ENCODE measurements at regions not wholly inside any gene's neighbourhood (a gene's known extent, or its start where the extent isn't known, plus 50 kb on each side); places are given as distances from the start of the nearest gene placed in this dataset.
"Not testable (repeated sequence)": the region's sequence is repeated elsewhere in the genome, so short reads cannot be mapped to it uniquely, and the experiment has no call there.

DNA sequence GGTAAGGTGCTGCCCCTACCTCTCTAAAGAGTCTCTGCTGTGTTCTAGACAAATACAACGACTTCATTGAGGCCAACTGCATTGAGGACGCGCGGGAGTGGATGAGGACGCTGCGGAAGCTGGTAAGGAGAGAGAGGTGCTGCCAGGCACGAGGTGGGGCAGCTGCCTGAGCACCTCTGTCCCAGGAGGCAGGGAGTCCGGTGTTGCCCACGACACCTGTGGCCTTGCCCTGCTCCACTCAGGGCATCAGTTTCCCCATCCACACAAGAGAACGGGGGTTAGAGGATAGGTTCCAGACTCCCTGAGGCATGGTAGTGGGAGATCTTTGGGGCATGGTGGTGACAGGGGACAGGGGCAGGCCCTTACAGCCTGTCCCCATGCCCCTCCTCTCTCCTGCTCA, 256.1 kb upstream of the TP53TG3C start:
- POLR2A ChIA-PET; H4K20me1 ChIP-seq (replicated peaks; ENCODE audit: control insufficient read depth, extremely low read depth, insufficient read depth, low read length); intact Hi-C loops (cut with micrococcal nuclease); dilution Hi-C loops (cut with MboI; ENCODE audit: extremely low pct_ligation_motif_present, low sequenced_read_pairs); FAIRE-seq; H3K27ac ChIP-seq (ENCODE audit: insufficient read depth, low read depth, low read length); H3K4me1 ChIP-seq (ENCODE audit: control insufficient read depth, extremely low read depth, insufficient read depth, low read length); H3K79me2 ChIP-seq (ENCODE audit: control insufficient read depth, insufficient read depth, low read length); H3K27me3 ChIP-seq (ENCODE audit: control insufficient read depth in 2 of 2, insufficient read depth in 2 of 2, low read length in 2 of 2); H3K36me3 ChIP-seq (ENCODE audit: control insufficient read depth in 2 of 2, extremely low read depth in 1 of 2, insufficient read depth in 2 of 2, low read length in 2 of 2); BruUV-seq (replicated peaks); H3K4me2 ChIP-seq (ENCODE audit: insufficient read depth, low read length); CTCF ChIA-PET; H3K4me3 ChIP-seq (replicated peaks in 1 of 3; ENCODE audit: insufficient read depth in 1 of 3, low read depth in 1 of 3, low read length in 3 of 3); H3K9me3 ChIP-seq (replicated peaks; ENCODE audit: control insufficient read depth, insufficient read depth, low read length); H2AFZ ChIP-seq (ENCODE audit: low read depth, low read length); DNase-seq (ENCODE audit: low read depth, low spot score); H3K9ac ChIP-seq (replicated peaks; ENCODE audit: extremely low read depth, insufficient read depth, low read length); H3K9me1 ChIP-seq (replicated peaks; ENCODE audit: control insufficient read depth, extremely low read depth, insufficient read depth, low read length): not testable (repeated sequence)

GRCh38 chr16:32932240-32933040, 256.5 kb upstream of the TP53TG3 start:
- H3K36me3 ChIP-seq (ENCODE audit: control insufficient read depth in 2 of 2, extremely low read depth in 1 of 2, insufficient read depth in 2 of 2, low read length in 2 of 2); intact Hi-C loops (cut with micrococcal nuclease); H3K4me3 ChIP-seq (replicated peaks in 1 of 3; ENCODE audit: insufficient read depth in 1 of 3, low read depth in 1 of 3, low read length in 3 of 3); H3K9ac ChIP-seq (replicated peaks; ENCODE audit: extremely low read depth, insufficient read depth, low read length); H3K27ac ChIP-seq (ENCODE audit: insufficient read depth, low read depth, low read length); H2AFZ ChIP-seq (ENCODE audit: low read depth, low read length); H3K4me1 ChIP-seq (ENCODE audit: control insufficient read depth, extremely low read depth, insufficient read depth, low read length); BruUV-seq (replicated peaks); H3K9me1 ChIP-seq (replicated peaks; ENCODE audit: control insufficient read depth, extremely low read depth, insufficient read depth, low read length); H3K9me3 ChIP-seq (replicated peaks; ENCODE audit: control insufficient read depth, insufficient read depth, low read length); CTCF ChIA-PET; H3K79me2 ChIP-seq (ENCODE audit: control insufficient read depth, insufficient read depth, low read length); DNase-seq (ENCODE audit: low read depth, low spot score); H4K20me1 ChIP-seq (replicated peaks; ENCODE audit: control insufficient read depth, extremely low read depth, insufficient read depth, low read length); H3K27me3 ChIP-seq (ENCODE audit: control insufficient read depth in 2 of 2, insufficient read depth in 2 of 2, low read length in 2 of 2); H3K4me2 ChIP-seq (ENCODE audit: insufficient read depth, low read length); dilution Hi-C loops (cut with MboI; ENCODE audit: extremely low pct_ligation_motif_present, low sequenced_read_pairs); POLR2A ChIA-PET: not testable (repeated sequence)
- peak; percentile 33 for FAIRE-seq

GRCh38 chr16:32925192-32925591, 249.2 kb upstream of the TP53TG3 start:
- H3K4me1 ChIP-seq (ENCODE audit: control insufficient read depth, extremely low read depth, insufficient read depth, low read length); H3K36me3 ChIP-seq (ENCODE audit: control insufficient read depth in 2 of 2, extremely low read depth in 1 of 2, insufficient read depth in 2 of 2, low read length in 2 of 2); H3K27me3 ChIP-seq (ENCODE audit: control insufficient read depth in 2 of 2, insufficient read depth in 2 of 2, low read length in 2 of 2); H3K9me1 ChIP-seq (replicated peaks; ENCODE audit: control insufficient read depth, extremely low read depth, insufficient read depth, low read length); H2AFZ ChIP-seq (ENCODE audit: low read depth, low read length); POLR2A ChIA-PET; H3K79me2 ChIP-seq (ENCODE audit: control insufficient read depth, insufficient read depth, low read length); dilution Hi-C loops (cut with MboI; ENCODE audit: extremely low pct_ligation_motif_present, low sequenced_read_pairs); BruUV-seq (replicated peaks); FAIRE-seq; H3K9me3 ChIP-seq (replicated peaks; ENCODE audit: control insufficient read depth, insufficient read depth, low read length); CTCF ChIA-PET; H3K9ac ChIP-seq (replicated peaks; ENCODE audit: extremely low read depth, insufficient read depth, low read length); H3K4me3 ChIP-seq (replicated peaks in 1 of 3; ENCODE audit: insufficient read depth in 1 of 3, low read depth in 1 of 3, low read length in 3 of 3); DNase-seq (ENCODE audit: low read depth, low spot score); H3K27ac ChIP-seq (ENCODE audit: insufficient read depth, low read depth, low read length); H4K20me1 ChIP-seq (replicated peaks; ENCODE audit: control insufficient read depth, extremely low read depth, insufficient read depth, low read length); H3K4me2 ChIP-seq (ENCODE audit: insufficient read depth, low read length); intact Hi-C loops (cut with micrococcal nuclease): not testable (repeated sequence)

DNA sequence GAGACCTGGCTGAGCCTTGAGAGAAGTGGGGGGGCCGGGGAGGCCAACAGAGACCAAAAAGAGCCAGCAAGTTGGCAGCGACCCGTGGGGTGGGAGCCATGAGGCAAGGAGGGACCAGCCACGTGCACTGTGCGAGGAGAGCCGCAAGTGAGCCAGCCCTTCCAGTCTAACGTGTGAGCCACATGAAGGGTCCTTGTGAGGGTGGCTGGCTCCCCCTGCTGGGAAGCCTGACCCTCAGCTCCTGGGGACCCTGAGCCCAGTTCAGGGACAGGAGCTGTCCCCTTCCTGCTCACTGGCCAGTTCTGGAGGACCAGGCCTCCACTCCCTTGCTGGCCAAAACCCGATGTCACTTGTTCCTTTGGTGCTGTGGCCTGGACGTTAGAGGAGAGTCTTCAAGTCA, 246.6 kb upstream of the TP53TG3 start:
- POLR2A ChIA-PET; intact Hi-C loops (cut with micrococcal nuclease); H3K4me1 ChIP-seq (ENCODE audit: control insufficient read depth, extremely low read depth, insufficient read depth, low read length); H3K36me3 ChIP-seq (ENCODE audit: control insufficient read depth in 2 of 2, extremely low read depth in 1 of 2, insufficient read depth in 2 of 2, low read length in 2 of 2); H2AFZ ChIP-seq (ENCODE audit: low read depth, low read length); dilution Hi-C loops (cut with MboI; ENCODE audit: extremely low pct_ligation_motif_present, low sequenced_read_pairs); H4K20me1 ChIP-seq (replicated peaks; ENCODE audit: control insufficient read depth, extremely low read depth, insufficient read depth, low read length); FAIRE-seq; H3K27me3 ChIP-seq (ENCODE audit: control insufficient read depth in 2 of 2, insufficient read depth in 2 of 2, low read length in 2 of 2); H3K4me2 ChIP-seq (ENCODE audit: insufficient read depth, low read length); H3K79me2 ChIP-seq (ENCODE audit: control insufficient read depth, insufficient read depth, low read length); H3K9ac ChIP-seq (replicated peaks; ENCODE audit: extremely low read depth, insufficient read depth, low read length); H3K9me3 ChIP-seq (replicated peaks; ENCODE audit: control insufficient read depth, insufficient read depth, low read length); BruUV-seq (replicated peaks); H3K4me3 ChIP-seq (replicated peaks in 1 of 3; ENCODE audit: insufficient read depth in 1 of 3, low read depth in 1 of 3, low read length in 3 of 3); DNase-seq (ENCODE audit: low read depth, low spot score); H3K9me1 ChIP-seq (replicated peaks; ENCODE audit: control insufficient read depth, extremely low read depth, insufficient read depth, low read length); H3K27ac ChIP-seq (ENCODE audit: insufficient read depth, low read depth, low read length); CTCF ChIA-PET: not testable (repeated sequence)

Measured in endothelial cell of umbilical vein (primary cell).